ENCODE measurements at regions not wholly inside any gene's neighbourhood (a gene's known extent, or its start where the extent isn't known, plus 50 kb on each side); places are given as distances from the start of the nearest gene placed in this dataset.
A peak's percentile ranks its signal among the peaks of the same experiment; 100 is the strongest.

DNA sequence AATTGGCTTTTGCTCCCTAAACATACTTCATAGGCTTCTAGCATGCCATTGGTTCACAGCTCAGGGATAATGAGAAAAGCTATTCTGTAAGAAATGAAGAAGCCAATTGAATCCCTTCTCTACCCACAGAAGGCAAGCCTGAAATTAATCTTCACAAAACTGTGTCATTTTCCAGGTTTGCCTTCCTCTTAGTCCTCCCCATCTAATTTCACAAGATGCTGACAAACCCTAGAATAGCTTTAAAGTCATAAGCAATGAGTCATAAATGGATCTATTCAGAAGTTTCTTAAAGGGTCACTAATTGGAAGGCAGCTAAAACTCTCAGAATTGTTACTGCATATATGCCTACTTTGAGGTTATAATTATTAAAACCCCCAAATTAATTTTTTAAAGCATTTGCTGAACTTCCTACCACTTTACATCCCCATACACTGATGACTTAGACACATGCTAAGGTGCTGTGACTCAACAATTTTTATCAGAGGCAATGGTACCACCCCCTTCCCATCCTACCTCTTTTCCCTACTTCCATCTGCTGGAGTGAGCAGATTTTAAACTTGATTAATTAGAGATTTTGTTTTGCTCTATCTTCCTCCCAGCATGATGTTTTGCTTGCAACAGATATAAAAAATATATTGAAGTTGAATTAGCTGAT, 51.3 kb upstream of the NABP1 start:
- peak; percentile 48 for ATAC-seq (ENCODE audit: insufficient read depth, low FRiP score)
- H3K4me3 ChIP-seq = no peak overlapping the region
- H3K4me1 ChIP-seq (ENCODE audit: control insufficient read depth in 5 of 5, insufficient read depth in 5 of 5, low read length in 5 of 5) = peaks cover 0 to 4% (median 0%) of the 10 kb centered on the region in 5 donors
- H3K9ac ChIP-seq (ENCODE audit: insufficient read depth in 1 of 2, low read length in 2 of 2) = no peak overlapping the region
- no peak overlapping the region for H3K27ac ChIP-seq (ENCODE audit: low read depth in 1 of 2, low read length in 1 of 2)
- no peaks in the 10 kb centered on the region for H3K27me3 ChIP-seq (ENCODE audit: control insufficient read depth in 3 of 3, insufficient read depth in 3 of 3, low read length in 2 of 3)
- H3K9me3 ChIP-seq (ENCODE audit: control insufficient read depth in 4 of 4, insufficient read depth in 3 of 4, low read length in 3 of 4) = no peaks in the 10 kb centered on the region
- TF ChIP-seq, protein P1, sequence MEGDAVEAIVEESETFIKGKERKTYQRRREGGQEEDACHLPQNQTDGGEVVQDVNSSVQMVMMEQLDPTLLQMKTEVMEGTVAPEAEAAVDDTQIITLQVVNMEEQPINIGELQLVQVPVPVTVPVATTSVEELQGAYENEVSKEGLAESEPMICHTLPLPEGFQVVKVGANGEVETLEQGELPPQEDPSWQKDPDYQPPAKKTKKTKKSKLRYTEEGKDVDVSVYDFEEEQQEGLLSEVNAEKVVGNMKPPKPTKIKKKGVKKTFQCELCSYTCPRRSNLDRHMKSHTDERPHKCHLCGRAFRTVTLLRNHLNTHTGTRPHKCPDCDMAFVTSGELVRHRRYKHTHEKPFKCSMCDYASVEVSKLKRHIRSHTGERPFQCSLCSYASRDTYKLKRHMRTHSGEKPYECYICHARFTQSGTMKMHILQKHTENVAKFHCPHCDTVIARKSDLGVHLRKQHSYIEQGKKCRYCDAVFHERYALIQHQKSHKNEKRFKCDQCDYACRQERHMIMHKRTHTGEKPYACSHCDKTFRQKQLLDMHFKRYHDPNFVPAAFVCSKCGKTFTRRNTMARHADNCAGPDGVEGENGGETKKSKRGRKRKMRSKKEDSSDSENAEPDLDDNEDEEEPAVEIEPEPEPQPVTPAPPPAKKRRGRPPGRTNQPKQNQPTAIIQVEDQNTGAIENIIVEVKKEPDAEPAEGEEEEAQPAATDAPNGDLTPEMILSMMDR (IDR thresholded peaks at IDR 0.05; ENCODE audit: control extremely low read depth, extremely low read depth) = no peak
- no peaks in the 10 kb centered on the region for H3K36me3 ChIP-seq (ENCODE audit: control insufficient read depth in 4 of 4, insufficient read depth in 4 of 4, low read length in 4 of 4)
- DNase-seq = no peak

DNA sequence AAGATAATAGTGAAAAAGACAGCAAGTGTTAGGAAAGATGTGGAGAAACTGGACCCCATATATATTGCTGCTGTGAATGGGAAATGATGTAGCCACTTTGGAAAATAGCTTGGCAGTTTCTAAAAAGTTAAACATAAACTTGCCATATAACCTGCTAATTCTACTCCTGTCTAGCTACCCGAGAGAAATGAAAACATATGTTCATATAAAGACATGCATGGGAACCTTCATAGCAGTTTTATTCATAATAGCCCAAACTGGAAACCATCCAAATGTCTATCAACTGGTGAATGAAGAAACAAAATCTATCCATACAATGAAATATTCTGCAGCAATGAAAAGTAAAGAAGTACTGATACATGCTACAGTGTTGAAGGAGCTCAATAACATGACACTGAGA, 50.4 kb upstream of the NABP1 start:
- Histone ChIP-seq H3K9me3 (ENCODE audit: control insufficient read depth in 4 of 4, insufficient read depth in 3 of 4, low read length in 3 of 4) (no peaks in the 10 kb centered on the region), H3K27ac (ENCODE audit: low read depth in 1 of 2, low read length in 1 of 2) (no peak overlapping the region), H3K36me3 (ENCODE audit: control insufficient read depth in 4 of 4, insufficient read depth in 4 of 4, low read length in 4 of 4) (no peaks in the 10 kb centered on the region), H3K4me1 (ENCODE audit: control insufficient read depth in 5 of 5, insufficient read depth in 5 of 5, low read length in 5 of 5) (peaks cover 0 to 4% (median 0%) of the 10 kb centered on the region in 5 donors), H3K4me3 (no peak overlapping the region), H3K9ac (ENCODE audit: insufficient read depth in 1 of 2, low read length in 2 of 2) (no peak overlapping the region), H3K27me3 (ENCODE audit: control insufficient read depth in 3 of 3, insufficient read depth in 3 of 3, low read length in 2 of 3) (no peaks in the 10 kb centered on the region)
- TF ChIP-seq, protein P1 (IDR thresholded peaks at IDR 0.05; ENCODE audit: control extremely low read depth, extremely low read depth) = no peak
- no peak for ATAC-seq (ENCODE audit: insufficient read depth, low FRiP score)
- WGBS, 2 donors = 75 to 79% methylated on average over 1 of the region's 1 CpG
- no peak for DNase-seq
